ENCODE measurements at regions not wholly inside any gene's neighbourhood (a gene's known extent, or its start where the extent isn't known, plus 50 kb on each side); places are given as distances from the start of the nearest gene placed in this dataset.

DNA sequence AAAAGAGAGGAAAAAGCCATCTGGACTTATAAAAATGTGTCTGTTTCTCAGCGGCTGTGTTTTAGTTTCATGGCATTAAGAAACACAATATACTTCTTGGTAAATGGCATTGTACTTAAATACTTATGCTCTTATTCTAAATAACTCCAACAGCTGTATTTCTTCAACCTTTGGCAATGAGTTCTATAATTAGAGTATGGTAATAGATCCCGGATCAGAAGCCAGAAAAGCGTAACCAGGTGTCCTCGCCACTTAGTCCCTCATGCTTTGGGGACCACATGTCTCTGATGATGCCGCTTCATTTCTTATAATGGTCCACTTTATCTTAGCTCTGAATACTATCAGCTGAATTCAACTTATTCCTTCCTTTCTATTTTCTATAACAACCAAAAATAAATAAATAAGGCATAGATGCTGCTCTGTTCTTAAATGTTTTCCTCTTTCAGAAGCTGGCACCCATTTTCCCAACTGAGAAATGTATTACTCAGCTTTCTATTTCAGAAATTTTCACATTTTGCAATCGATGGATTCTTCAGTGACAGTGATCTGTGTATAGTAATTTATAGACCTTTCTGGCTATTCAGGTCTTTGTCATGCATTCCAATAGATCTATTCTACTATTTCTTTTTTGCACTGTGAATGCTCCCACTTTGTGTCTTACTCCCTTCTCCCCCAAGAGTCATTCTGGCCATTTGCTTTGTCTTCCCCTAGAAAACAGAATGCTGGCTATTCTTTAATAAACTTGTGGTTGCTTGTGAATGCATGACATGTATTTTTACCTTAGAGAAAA is 87.6 kb upstream of the KBTBD8 start:
- 29 to 47% (median 41%) methylated on average over 6 of the region's 6 CpGs for WGBS, 3 donors
- no peaks in the 10 kb centered on the region for H3K36me3 ChIP-seq
- TF ChIP-seq, protein P1, sequence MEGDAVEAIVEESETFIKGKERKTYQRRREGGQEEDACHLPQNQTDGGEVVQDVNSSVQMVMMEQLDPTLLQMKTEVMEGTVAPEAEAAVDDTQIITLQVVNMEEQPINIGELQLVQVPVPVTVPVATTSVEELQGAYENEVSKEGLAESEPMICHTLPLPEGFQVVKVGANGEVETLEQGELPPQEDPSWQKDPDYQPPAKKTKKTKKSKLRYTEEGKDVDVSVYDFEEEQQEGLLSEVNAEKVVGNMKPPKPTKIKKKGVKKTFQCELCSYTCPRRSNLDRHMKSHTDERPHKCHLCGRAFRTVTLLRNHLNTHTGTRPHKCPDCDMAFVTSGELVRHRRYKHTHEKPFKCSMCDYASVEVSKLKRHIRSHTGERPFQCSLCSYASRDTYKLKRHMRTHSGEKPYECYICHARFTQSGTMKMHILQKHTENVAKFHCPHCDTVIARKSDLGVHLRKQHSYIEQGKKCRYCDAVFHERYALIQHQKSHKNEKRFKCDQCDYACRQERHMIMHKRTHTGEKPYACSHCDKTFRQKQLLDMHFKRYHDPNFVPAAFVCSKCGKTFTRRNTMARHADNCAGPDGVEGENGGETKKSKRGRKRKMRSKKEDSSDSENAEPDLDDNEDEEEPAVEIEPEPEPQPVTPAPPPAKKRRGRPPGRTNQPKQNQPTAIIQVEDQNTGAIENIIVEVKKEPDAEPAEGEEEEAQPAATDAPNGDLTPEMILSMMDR (IDR thresholded peaks at IDR 0.05): no peak
- TF ChIP-seq POLR2A (IDR thresholded peaks at IDR 0.05) (no peak), EP300 (IDR thresholded peaks at IDR 0.05) (no peak)
- no peaks in the 10 kb centered on the region for H3K4me1 ChIP-seq (ENCODE audit: insufficient read depth)
- no peak for DNase-seq
- no peaks in the 10 kb centered on the region for H3K9me3 ChIP-seq
- intact Hi-C loops (cut with DNase I): no loop called here
- no peaks in the 10 kb centered on the region for H3K27me3 ChIP-seq
- no peak overlapping the region for H3K4me3 ChIP-seq
- no peak overlapping the region for H3K27ac ChIP-seq

DNA sequence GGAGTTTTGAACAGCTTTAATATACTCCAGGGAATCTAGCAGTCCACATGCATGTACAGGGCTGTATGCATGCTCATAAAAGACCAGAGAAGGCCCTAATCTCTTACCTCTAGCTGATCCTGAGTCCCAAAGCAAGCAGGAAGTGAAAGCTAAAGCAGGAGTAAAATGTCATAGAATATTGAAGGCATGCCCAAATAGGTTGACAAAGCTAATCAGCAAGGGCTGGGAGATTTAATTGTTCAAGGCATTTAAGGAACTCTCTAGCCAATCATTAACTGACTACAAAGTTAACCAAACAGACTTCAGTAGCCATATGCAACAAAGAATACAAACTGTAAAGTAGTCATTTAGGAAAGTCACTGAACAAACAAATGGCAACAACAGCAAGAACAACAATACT is 85.8 kb upstream of the KBTBD8 start:
- H3K4me1 ChIP-seq (ENCODE audit: insufficient read depth): no peaks in the 10 kb centered on the region
- H3K4me3 ChIP-seq: no peak overlapping the region
- H3K27ac ChIP-seq: no peak overlapping the region
- intact Hi-C loops (cut with DNase I): no loop called here
- H3K9me3 ChIP-seq: no peaks in the 10 kb centered on the region
- no peaks in the 10 kb centered on the region for H3K27me3 ChIP-seq
- H3K36me3 ChIP-seq: no peaks in the 10 kb centered on the region
- TF ChIP-seq POLR2A (IDR thresholded peaks at IDR 0.05) (no peak), EP300 (IDR thresholded peaks at IDR 0.05) (no peak)
- TF ChIP-seq, protein P1 (IDR thresholded peaks at IDR 0.05): no peak
- DNase-seq: no peak

DNA sequence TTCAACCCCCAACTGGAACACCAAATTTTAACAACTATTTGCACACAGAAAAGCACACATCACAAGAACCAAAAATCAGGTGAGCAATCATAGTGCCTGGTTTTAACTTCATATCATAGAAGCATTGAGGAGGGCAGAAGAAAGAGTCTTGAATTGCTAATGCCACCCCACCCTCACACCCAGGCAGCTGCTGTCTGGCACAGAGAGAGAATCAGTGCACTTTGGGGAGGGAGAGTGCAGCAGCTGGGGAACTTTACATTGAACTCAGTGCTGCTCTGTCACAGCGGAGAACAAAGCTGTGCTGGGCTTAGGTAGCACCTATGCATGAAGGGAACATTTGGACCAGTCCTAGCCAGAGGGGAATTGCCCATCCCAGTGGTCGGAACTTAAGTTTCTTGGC is 76.0 kb upstream of the KBTBD8 start:
- TF ChIP-seq EP300 (IDR thresholded peaks at IDR 0.05) (no peak), POLR2A (IDR thresholded peaks at IDR 0.05) (no peak)
- TF ChIP-seq, protein P1 (IDR thresholded peaks at IDR 0.05): no peak
- 87 to 91% (median 87%) methylated on average over 2 of the region's 2 CpGs for WGBS, 3 donors
- Histone ChIP-seq H3K4me1 (ENCODE audit: insufficient read depth) (no peaks in the 10 kb centered on the region), H3K27ac (no peak overlapping the region), H3K36me3 (no peaks in the 10 kb centered on the region), H3K27me3 (no peaks in the 10 kb centered on the region), H3K4me3 (no peak overlapping the region), H3K9me3 (no peaks in the 10 kb centered on the region)
- intact Hi-C loops (cut with DNase I): no loop called here
- DNase-seq: no peak

DNA sequence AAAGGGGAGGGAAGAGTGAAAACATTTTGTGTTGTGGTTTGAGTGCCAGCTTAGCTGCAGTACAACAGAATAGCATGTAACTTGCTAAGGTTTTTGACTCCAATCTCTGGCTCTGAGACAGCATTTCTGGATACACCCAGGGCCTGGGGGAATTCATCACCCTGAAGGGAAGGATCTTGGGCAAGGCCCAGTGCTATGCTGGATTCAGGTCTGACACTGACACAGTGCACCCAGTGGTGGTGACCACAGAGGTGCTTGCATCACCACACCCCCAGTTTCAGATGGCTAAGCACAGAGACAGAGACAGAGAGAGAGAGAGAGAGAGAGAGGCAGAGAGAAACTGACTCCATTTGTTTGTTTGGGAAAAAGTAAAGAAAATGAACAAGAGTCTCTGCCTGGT is 74.1 kb upstream of the KBTBD8 start:
- Histone ChIP-seq H3K4me1 (ENCODE audit: insufficient read depth) (no peaks in the 10 kb centered on the region), H3K4me3 (no peak overlapping the region), H3K36me3 (no peaks in the 10 kb centered on the region), H3K9me3 (no peaks in the 10 kb centered on the region), H3K27me3 (no peaks in the 10 kb centered on the region), H3K27ac (no peak overlapping the region)
- TF ChIP-seq EP300 (IDR thresholded peaks at IDR 0.05) (no peak), POLR2A (IDR thresholded peaks at IDR 0.05) (no peak)
- TF ChIP-seq, protein P1 (IDR thresholded peaks at IDR 0.05): no peak
- intact Hi-C loops (cut with DNase I): no loop called here
- DNase-seq: no peak

Data from ovary (tissue), 7 donors.